ENCODE measurements at regions not wholly inside any gene's neighbourhood (a gene's known extent, or its start where the extent isn't known, plus 50 kb on each side); places are given as distances from the start of the nearest gene placed in this dataset.
A peak's percentile ranks its signal among the peaks of the same experiment; 100 is the strongest.

GRCh38 chr5:68407311-68408239 lies 192.0 kb downstream of the PIK3R1 start:
- DNase-seq = no peak

DNA sequence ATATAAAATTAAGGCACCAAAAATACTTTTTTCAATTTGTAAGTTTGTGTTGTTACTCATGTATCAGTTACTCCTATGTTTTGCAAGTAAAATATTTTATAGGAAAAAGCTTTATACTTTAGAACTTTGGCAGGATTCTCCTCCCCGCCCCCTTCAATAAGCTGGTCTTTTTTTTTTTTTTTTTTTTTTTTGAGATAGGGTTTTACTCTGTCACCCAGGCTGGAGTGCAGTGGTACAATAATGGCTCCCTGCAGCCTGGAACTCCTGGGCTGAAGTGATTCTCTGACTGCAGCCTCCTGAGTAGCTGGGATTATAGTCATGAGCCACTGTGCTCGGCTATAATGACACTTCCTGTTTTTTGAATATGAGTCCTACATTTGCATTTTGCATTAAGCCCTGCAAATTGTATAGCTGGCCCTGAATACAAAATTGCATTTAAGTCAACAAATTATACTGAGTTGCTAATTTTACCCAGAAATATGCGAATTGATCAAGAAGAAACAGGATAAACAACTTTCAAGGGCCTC lies 192.9 kb downstream of the PIK3R1 start:
- no peak for DNase-seq

- no peak for DNase-seq
These were observed 193.7 kb downstream of the PIK3R1 start for GRCh38 chr5:68409259-68409658.

GRCh38 chr5:68411161-68411560 lies 195.6 kb downstream of the PIK3R1 start:
- DNase-seq = no peak

DNA sequence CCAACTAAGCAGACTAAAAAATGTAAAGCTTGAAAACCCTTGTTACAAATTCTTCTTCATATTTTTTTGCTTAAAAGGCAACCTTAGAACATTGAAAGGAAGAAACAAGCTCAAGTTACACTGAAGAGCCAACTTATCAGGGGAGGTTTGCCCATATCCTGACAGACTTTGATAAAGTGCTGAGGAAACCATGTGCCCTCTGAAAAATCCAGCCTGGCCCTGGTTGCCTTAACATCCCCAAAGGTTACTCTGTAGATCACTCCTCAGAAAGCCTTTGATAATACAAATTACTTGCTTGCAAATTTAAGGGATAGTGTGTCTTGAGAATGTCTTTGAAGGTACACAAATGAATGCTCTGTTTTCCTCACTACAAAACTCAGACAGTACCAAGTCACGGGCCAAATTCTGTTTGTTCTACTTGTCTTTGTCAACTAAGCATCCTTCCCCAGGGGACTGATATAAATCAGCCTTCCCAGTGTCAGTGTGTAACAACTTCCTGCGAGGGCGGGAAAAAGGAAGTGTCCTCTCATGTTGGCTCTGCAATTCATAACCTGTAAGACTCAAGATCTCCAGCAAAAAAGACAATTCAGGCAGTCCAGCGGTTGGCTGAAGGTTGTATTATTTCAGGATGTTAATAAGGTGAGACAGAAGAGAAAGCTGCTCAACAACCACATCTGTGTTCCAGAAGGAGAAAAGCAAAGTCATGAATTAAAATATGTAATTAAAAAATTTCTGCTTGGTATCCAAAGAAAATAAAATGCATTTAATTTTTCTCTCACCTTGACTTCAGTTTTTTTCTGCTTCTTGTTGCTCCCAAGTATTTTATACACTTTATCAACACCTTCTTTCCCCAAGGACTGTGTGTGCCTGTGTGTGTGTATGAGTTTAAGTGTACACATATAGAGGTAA lies 199.9 kb downstream of the PIK3R1 start:
- DNase-seq = no peak

- DNase-seq = no peak
These were observed 201.2 kb downstream of the PIK3R1 start for GRCh38 chr5:68416714-68417113.

GRCh38 chr5:68418201-68418600 lies 202.6 kb downstream of the PIK3R1 start:
- DNase-seq = no peak

- DNase-seq = no peak
These were observed 203.1 kb downstream of the PIK3R1 start for GRCh38 chr5:68418680-68419079.

GRCh38 chr5:68419081-68419636 lies 203.6 kb downstream of the PIK3R1 start:
- DNase-seq = no peak

GRCh38 chr5:68419637-68420452 lies 204.3 kb downstream of the PIK3R1 start:
- peak; percentile 30 for DNase-seq

- DNase-seq = no peak
These were observed 205.2 kb downstream of the PIK3R1 start for GRCh38 chr5:68420476-68421344.

GRCh38 chr5:68421485-68422220 lies 206.1 kb downstream of the PIK3R1 start:
- DNase-seq = no peak

GRCh38 chr5:68423154-68423811 lies 207.7 kb downstream of the PIK3R1 start:
- DNase-seq = no peak

GRCh38 chr5:68424799-68425537 lies 209.4 kb downstream of the PIK3R1 start:
- DNase-seq = no peak

- no peak for DNase-seq
These were observed 211.0 kb downstream of the PIK3R1 start for GRCh38 chr5:68426586-68426985.

DNA sequence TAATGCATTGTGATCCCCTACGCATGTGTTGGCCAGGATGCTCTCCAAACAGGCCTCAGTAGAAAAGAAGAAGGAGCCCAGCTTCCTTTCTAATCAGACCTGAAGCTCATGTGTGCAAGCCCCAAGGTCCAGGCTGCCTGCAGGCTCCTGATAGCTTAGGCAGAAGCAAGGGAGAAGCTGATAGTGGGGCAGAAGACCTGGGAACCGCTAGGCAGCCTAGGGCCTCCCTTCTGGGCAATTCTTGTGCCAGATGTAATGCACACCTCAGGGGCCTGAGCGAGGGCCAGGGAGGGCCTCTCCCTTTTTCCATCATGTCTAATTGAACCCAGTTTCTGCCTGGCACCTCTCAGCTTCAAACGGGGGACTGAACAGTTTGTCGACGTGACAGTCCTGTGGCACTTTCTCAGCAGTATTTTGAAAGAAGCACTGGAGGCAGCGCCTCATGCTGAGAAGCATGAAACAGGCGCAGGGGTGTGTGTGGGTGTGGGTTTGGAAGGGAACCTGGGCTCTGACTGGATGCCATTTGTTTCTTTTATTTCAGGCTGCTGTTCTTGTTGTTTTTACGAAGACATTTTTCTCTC lies 212.8 kb downstream of the PIK3R1 start:
- DNase-seq = no peak

DNA sequence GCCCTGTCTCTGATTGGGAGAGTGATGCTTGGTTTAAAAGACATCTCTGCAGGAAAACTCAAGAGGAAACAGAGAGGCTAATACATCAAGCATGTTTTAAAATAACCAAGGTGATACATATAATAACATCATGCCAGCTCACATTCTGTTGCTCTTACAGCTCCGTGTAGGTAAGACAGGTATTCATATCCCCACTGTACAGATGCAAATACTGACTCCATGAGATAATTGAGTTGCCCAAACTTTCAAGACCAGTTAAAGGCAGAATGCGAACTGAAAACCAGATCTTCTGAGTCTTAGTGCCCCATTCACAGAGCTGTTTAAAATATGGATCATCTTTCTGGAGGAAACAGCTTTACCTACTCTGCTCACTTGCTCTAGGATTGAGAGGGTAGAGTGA lies 214.0 kb downstream of the PIK3R1 start:
- no peak for DNase-seq

DNA sequence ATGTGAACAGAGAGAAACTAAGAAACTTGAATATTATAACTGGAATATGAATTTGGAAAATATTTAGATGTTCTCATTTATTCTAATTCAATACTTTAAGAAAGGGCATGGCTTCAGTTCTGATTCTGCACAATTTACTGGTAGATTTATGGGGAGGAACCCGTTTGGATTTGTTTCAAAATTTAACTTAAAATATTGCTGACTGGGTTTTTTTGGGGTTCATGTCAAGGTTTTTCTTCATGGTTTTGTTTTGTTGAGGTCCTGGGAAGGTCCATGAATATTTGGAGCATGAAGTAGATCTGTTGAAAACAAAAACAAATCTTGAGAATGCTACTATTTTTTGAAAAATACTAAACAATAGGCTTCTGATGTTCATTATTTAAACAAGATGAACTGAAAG lies 214.7 kb downstream of the PIK3R1 start:
- DNase-seq = no peak
